ENCODE measurements at regions not wholly inside any gene's neighbourhood (a gene's known extent, or its start where the extent isn't known, plus 50 kb on each side); places are given as distances from the start of the nearest gene placed in this dataset.

DNA sequence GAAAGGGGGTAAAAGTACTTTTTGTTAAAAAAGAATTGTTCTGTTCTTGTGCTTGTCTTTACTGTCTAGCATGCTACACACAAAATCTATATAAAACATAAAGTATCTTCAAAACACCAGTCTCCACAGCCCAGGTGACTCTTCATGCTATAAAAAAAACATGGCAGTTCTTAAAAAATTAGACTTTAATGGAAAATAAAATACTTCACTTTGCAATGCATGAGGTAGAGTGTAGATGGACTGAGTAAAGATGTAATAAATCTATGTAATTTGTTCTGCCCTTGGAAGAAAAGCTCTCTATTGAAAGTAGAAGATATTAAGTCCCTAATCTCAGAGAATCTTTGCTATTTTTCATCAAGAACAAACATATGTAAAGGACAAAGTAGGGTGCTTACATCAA lies 425.4 kb downstream of the NOVA1 start:
- no peak for DNase-seq (ENCODE audit: low read depth)
- no peak overlapping the region for H3K4me3 ChIP-seq (ENCODE audit: control insufficient read depth, low read depth, low read length)
- no peak for TF ChIP-seq CTCF (conservative IDR thresholded peaks at IDR 0.05; ENCODE audit: control insufficient read depth, insufficient read depth, low read depth, low read length)

- DNase-seq (ENCODE audit: low read depth): no peak
- H3K4me3 ChIP-seq (ENCODE audit: control insufficient read depth, low read depth, low read length): no peak overlapping the region
- TF ChIP-seq CTCF (conservative IDR thresholded peaks at IDR 0.05; ENCODE audit: control insufficient read depth, insufficient read depth, low read depth, low read length): no peak
Observed at GRCh38 chr14:26170885-26171284, 426.9 kb downstream of the NOVA1 start.

- no peak overlapping the region for H3K4me3 ChIP-seq (ENCODE audit: control insufficient read depth, low read depth, low read length)
- TF ChIP-seq CTCF (conservative IDR thresholded peaks at IDR 0.05; ENCODE audit: control insufficient read depth, insufficient read depth, low read depth, low read length): peak; percentile 77
- peak; percentile 76 for DNase-seq (ENCODE audit: low read depth)
Observed at GRCh38 chr14:26163761-26164160, 434.1 kb downstream of the NOVA1 start.

DNA sequence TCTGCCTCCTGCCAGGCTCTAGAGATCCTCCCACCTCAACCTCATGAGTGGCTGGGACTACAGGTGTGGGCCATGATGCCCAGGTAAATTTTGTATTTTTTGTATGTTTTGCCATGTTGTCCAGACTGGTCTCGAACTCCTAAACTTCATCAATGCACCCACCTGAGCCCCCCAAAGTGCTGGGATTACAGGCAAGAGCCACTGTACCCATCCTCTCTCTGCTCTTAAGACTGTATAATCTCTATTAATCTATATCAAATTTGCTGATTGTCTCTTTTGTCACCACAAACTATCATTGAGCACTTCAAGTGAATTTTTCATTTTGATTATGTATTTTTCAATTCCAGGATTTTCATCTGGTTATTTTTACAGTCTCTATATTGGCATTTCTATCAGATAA lies 440.3 kb downstream of the NOVA1 start:
- no peak for TF ChIP-seq CTCF (conservative IDR thresholded peaks at IDR 0.05; ENCODE audit: control insufficient read depth, insufficient read depth, low read depth, low read length)
- DNase-seq (ENCODE audit: low read depth): no peak
- no peak overlapping the region for H3K4me3 ChIP-seq (ENCODE audit: control insufficient read depth, low read depth, low read length)

- TF ChIP-seq CTCF (conservative IDR thresholded peaks at IDR 0.05; ENCODE audit: control insufficient read depth, insufficient read depth, low read depth, low read length): no peak
- no peak for DNase-seq (ENCODE audit: low read depth)
Observed at GRCh38 chr14:26143057-26143456, 454.8 kb downstream of the NOVA1 start.

DNA sequence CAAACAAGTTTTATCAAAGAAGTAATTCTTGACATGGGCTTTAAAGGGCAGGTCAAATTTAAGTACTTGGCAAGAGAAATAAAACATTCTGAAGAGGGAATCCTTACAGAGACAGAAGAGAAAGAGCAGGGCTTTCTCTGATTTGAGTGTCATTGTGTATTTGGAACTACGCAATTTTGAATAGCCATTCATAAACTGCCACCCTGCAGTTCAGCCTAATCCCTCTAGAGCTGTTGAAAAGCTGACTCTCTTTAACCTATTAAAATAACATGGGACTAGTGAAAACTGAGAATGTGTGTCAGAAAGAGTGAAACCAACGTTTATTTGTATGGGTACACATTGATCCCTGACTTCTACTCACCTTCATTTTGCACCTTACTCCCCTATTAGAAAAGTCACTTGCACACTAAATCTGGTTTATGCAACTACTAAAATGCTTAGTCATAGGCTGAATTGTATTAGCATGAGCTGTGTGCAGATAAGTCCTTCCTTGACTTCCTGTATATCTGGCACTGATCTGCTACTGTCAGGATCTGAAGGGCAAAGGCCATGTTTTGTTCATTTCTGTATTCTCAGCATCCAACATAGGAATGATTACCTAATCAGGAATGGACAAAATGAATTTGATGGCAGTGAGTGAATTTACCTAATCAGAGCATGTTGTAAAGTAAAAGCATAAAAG lies 458.9 kb downstream of the NOVA1 start:
- DNase-seq (ENCODE audit: low read depth): peak; percentile 60
- no peak overlapping the region for H3K4me3 ChIP-seq (ENCODE audit: control insufficient read depth, low read depth, low read length)
- TF ChIP-seq CTCF (conservative IDR thresholded peaks at IDR 0.05; ENCODE audit: control insufficient read depth, insufficient read depth, low read depth, low read length): peak; percentile 2

More at GRCh38 chr14:26143057-26143456, 454.8 kb downstream of the NOVA1 start:
- H3K4me3 ChIP-seq (ENCODE audit: control insufficient read depth, low read depth, low read length): no peak overlapping the region

DNA sequence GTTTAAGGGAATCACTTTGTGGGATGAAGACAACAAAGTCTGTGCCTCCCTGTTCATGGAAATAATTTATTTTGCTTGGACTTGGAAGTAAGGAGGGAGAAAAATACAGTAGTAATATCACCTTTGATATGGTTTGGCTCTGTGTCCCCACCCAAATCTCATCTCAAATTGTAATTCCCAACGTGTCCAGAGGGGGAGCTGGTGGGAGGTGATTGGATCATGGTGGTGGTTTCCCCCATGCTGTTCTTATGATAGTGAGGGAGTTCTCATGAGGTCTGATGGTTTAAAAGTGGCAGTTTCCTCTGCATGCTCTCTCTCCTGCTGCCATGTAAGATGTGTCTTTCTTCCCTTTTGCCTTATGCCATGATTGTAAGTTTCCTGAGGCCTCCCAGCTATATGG lies 460.7 kb downstream of the NOVA1 start:
- peak; percentile 27 for TF ChIP-seq CTCF (conservative IDR thresholded peaks at IDR 0.05; ENCODE audit: control insufficient read depth, insufficient read depth, low read depth, low read length)
- DNase-seq (ENCODE audit: low read depth): no peak
- H3K4me3 ChIP-seq (ENCODE audit: control insufficient read depth, low read depth, low read length): no peak overlapping the region
